ENCODE measurements at regions not wholly inside any gene's neighbourhood (a gene's known extent, or its start where the extent isn't known, plus 50 kb on each side); places are given as distances from the start of the nearest gene placed in this dataset.

GRCh38 chr2:172680436-172681068 is 55.1 kb upstream of the RAPGEF4 start:
- no peak for TF ChIP-seq CTCF (IDR thresholded peaks at IDR 0.05)
- TF ChIP-seq POLR2A (IDR thresholded peaks at IDR 0.05): no peak

Data from Peyer's patch (tissue), 4 donors.